CD4-positive, alpha-beta T cell (primary cell): ENCODE measurements at regions not wholly inside any gene's neighbourhood (a gene's known extent, or its start where the extent isn't known, plus 50 kb on each side); places are given as distances from the start of the nearest gene placed in this dataset.

Experiments used
- ATAC-seq: fragments of 200-7000 bp; cut with Tn5 transposase; one replicate; pipeline ENCODE4 v1.10.0; 2022; ENCODE audit warnings: mild to moderate bottlenecking; ENCODE audit not compliant: poor library complexity
- CTCF ChIA-PET: fragments of 350-600 bp; sonication (Branson Sonifier 250); formaldehyde crosslinking; loops from one replicate; lab custom pipeline; 2021; ENCODE audit warnings: antibody characterized with exemption, inconsistent platforms; lab: Charles Lee
- POLR2A ChIA-PET: fragments of 350-600 bp; sonication (Branson Sonifier 250); formaldehyde crosslinking; loops from one replicate; lab custom pipeline; 2021; ENCODE audit warnings: antibody characterized with exemption, inconsistent platforms; lab: Charles Lee
- DNase-seq, 14 experiments: peaks; one replicate each; pipeline ENCODE4 v3.0.0-alpha.2; 2013 to 2020; ENCODE audit warnings: mixed read lengths in 2 of 14
- H3K27ac ChIP-seq, 2 donors: one replicate each; pipeline versions ENCODE4 v1.5.1 to v1.7.0; 2013; ENCODE audit warnings: low read length in 2 of 2, low read depth in 1 of 2, mild to moderate bottlenecking in 1 of 2
- H3K27me3 ChIP-seq, 2 experiments: 1 replicate in 1 of 2; 2 replicates in 1 of 2; pipeline versions ENCODE4 v1.6.1 to v1.7.0; 2013; ENCODE audit warnings: low read length in 2 of 2, control low read depth in 1 of 2, mild to moderate bottlenecking in 1 of 2, moderate library complexity in 1 of 2; ENCODE audit not compliant: insufficient read depth in 2 of 2, control insufficient read depth in 1 of 2
- H3K36me3 ChIP-seq: one replicate; pipeline ENCODE4 v1.6.1; 2013; ENCODE audit warnings: low read length, control low read depth; ENCODE audit not compliant: insufficient read depth
- H3K4me1 ChIP-seq: one replicate; pipeline ENCODE4 v1.6.1; 2013; ENCODE audit warnings: low read length, control low read depth; ENCODE audit not compliant: insufficient read depth
- H3K4me3 ChIP-seq: one replicate; pipeline ENCODE4 v1.5.1; 2013; ENCODE audit warnings: mild to moderate bottlenecking, low read length, moderate library complexity
- H3K9me3 ChIP-seq, 2 experiments: 1 replicate in 1 of 2; 2 replicates in 1 of 2; pipeline versions ENCODE4 v1.6.1 to v1.7.0; 2013; ENCODE audit warnings: low read length in 2 of 2, mild to moderate bottlenecking in 2 of 2, control low read depth in 1 of 2, moderate library complexity in 1 of 2; ENCODE audit not compliant: control insufficient read depth in 1 of 2, insufficient read depth in 1 of 2
- H3K27ac Mint-ChIP-seq: one replicate; pipeline ENCODE4 v1.8.0; 2020; ENCODE audit warnings: mixed read lengths
- H3K27me3 Mint-ChIP-seq: one replicate; pipeline ENCODE4 v1.8.0; 2021; ENCODE audit warnings: mixed read lengths
- H3K36me3 Mint-ChIP-seq: one replicate; pipeline ENCODE4 v1.8.0; 2021; ENCODE audit warnings: low read depth, mixed read lengths
- H3K4me1 Mint-ChIP-seq: one replicate; pipeline ENCODE4 v1.8.0; 2021; ENCODE audit warnings: low read depth, mixed read lengths
- H3K4me3 Mint-ChIP-seq: one replicate; pipeline ENCODE4 v1.8.0; 2020; ENCODE audit warnings: mild to moderate bottlenecking, mixed read lengths
- H3K9me3 Mint-ChIP-seq: one replicate; pipeline ENCODE4 v1.8.0; 2020; ENCODE audit warnings: mixed read lengths
- CTCF ChIP-seq: fragments of 200-600 bp; IDR thresholded peaks from one replicate; pipeline ENCODE4 v1.8.0; 2022; ENCODE audit warnings: antibody characterized with exemption, mild to moderate bottlenecking
- intact Hi-C, 2 experiments: fragments of 100-400 bp; cut with DNase I in 1 of 2; cut with micrococcal nuclease in 1 of 2; formaldehyde crosslinking; loops; one replicate each; pipeline versions ENCODE4 v1.15.1 to v1.9.0; 2023 to 2025; cut with DNase I, micrococcal nuclease

GRCh38 chr5:58182287-58182841, 277.5 kb downstream of the PLK2 start:
- Histone ChIP-seq H3K4me1 (no peaks in the 10 kb centered on the region), H3K9me3 (no peaks in the 10 kb centered on the region), H3K4me3 (no peak overlapping the region), H3K27me3 (no peaks in the 10 kb centered on the region), H3K36me3 (no peaks in the 10 kb centered on the region), H3K27ac (no peak overlapping the region)
- H3K36me3 Mint-ChIP-seq: no peaks in the 10 kb centered on the region
- no peak for TF ChIP-seq CTCF
- ChIA-PET POLR2A (no interaction called here), CTCF (no interaction called here)
- no peak overlapping the region for H3K4me3 Mint-ChIP-seq
- DNase-seq: no peak
- intact Hi-C loops: no loop called here
- no peaks in the 10 kb centered on the region for H3K9me3 Mint-ChIP-seq
- no peak for ATAC-seq
- H3K27ac Mint-ChIP-seq: no peak overlapping the region
- no peaks in the 10 kb centered on the region for H3K27me3 Mint-ChIP-seq
- no peaks in the 10 kb centered on the region for H3K4me1 Mint-ChIP-seq

GRCh38 chr5:58181578-58182286, 278.2 kb downstream of the PLK2 start:
- H3K27ac ChIP-seq: no peak overlapping the region
- Mint-ChIP-seq H3K27me3 (no peaks in the 10 kb centered on the region), H3K4me1 (no peaks in the 10 kb centered on the region), H3K9me3 (no peaks in the 10 kb centered on the region), H3K36me3 (no peaks in the 10 kb centered on the region), H3K4me3 (no peak overlapping the region), H3K27ac (no peak overlapping the region)
- intact Hi-C loops: no loop called here
- no peaks in the 10 kb centered on the region for H3K27me3 ChIP-seq
- no peak for DNase-seq
- H3K4me1 ChIP-seq: no peaks in the 10 kb centered on the region
- no peak for ATAC-seq
- CTCF ChIA-PET: no interaction called here
- no peak overlapping the region for H3K4me3 ChIP-seq
- H3K36me3 ChIP-seq: no peaks in the 10 kb centered on the region
- no peak for TF ChIP-seq CTCF
- H3K9me3 ChIP-seq: no peaks in the 10 kb centered on the region
- POLR2A ChIA-PET: no interaction called here

GRCh38 chr5:58172946-58173345, 286.9 kb downstream of the PLK2 start:
- H3K36me3 ChIP-seq: no peaks in the 10 kb centered on the region
- no peaks in the 10 kb centered on the region for H3K27me3 ChIP-seq
- H3K4me3 ChIP-seq: no peak overlapping the region
- ChIA-PET CTCF (interaction anchor here (1.0 to 1.1 kb wide), 2 partner anchors 9 to 16 kb away, joined by 3 read pairs; no protein-coding TSS in a partner anchor), POLR2A (no interaction called here)
- H3K9me3 Mint-ChIP-seq: peaks cover 2% of the 10 kb centered on the region
- H3K27ac Mint-ChIP-seq: no peak overlapping the region
- H3K9me3 ChIP-seq: no peaks in the 10 kb centered on the region
- DNase-seq (no peak), ATAC-seq (no peak)
- no peak overlapping the region for H3K27ac ChIP-seq
- H3K4me3 Mint-ChIP-seq: no peak overlapping the region
- H3K4me1 Mint-ChIP-seq: no peaks in the 10 kb centered on the region
- H3K4me1 ChIP-seq: no peaks in the 10 kb centered on the region
- no peak for TF ChIP-seq CTCF
- no peaks in the 10 kb centered on the region for H3K36me3 Mint-ChIP-seq
- H3K27me3 Mint-ChIP-seq: no peaks in the 10 kb centered on the region
- intact Hi-C loops: no loop called here
